Astrocyte (in vitro differentiated cells and primary cell): ENCODE measurements at regions not wholly inside any gene's neighbourhood (a gene's known extent, or its start where the extent isn't known, plus 50 kb on each side); places are given as distances from the start of the nearest gene placed in this dataset.

ENCODE experiments used
- EZH2 ChIP-seq: IDR thresholded peaks from 2 replicates; pipeline ENCODE4 v1.6.1; 2012; ENCODE audit warnings: mild to moderate bottlenecking, low read length, inconsistent platforms; ENCODE audit not compliant: insufficient read depth
- TF ChIP-seq, protein P1 (sequence below): IDR thresholded peaks from 2 replicates; pipeline ENCODE4 v1.5.1; 2011; ENCODE audit warnings: low read depth, mild to moderate bottlenecking, inconsistent platforms, low read length, moderate library complexity; ENCODE audit not compliant: insufficient read depth

- TF ChIP-seq, protein P1, sequence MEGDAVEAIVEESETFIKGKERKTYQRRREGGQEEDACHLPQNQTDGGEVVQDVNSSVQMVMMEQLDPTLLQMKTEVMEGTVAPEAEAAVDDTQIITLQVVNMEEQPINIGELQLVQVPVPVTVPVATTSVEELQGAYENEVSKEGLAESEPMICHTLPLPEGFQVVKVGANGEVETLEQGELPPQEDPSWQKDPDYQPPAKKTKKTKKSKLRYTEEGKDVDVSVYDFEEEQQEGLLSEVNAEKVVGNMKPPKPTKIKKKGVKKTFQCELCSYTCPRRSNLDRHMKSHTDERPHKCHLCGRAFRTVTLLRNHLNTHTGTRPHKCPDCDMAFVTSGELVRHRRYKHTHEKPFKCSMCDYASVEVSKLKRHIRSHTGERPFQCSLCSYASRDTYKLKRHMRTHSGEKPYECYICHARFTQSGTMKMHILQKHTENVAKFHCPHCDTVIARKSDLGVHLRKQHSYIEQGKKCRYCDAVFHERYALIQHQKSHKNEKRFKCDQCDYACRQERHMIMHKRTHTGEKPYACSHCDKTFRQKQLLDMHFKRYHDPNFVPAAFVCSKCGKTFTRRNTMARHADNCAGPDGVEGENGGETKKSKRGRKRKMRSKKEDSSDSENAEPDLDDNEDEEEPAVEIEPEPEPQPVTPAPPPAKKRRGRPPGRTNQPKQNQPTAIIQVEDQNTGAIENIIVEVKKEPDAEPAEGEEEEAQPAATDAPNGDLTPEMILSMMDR, result no peak
- TF ChIP-seq EZH2, result no peak
Observed at GRCh38 chr6:71466362-71466761, 177.8 kb downstream of the OGFRL1 start.
